ENCODE measurements at regions not wholly inside any gene's neighbourhood (a gene's known extent, or its start where the extent isn't known, plus 50 kb on each side); places are given as distances from the start of the nearest gene placed in this dataset.

DNA sequence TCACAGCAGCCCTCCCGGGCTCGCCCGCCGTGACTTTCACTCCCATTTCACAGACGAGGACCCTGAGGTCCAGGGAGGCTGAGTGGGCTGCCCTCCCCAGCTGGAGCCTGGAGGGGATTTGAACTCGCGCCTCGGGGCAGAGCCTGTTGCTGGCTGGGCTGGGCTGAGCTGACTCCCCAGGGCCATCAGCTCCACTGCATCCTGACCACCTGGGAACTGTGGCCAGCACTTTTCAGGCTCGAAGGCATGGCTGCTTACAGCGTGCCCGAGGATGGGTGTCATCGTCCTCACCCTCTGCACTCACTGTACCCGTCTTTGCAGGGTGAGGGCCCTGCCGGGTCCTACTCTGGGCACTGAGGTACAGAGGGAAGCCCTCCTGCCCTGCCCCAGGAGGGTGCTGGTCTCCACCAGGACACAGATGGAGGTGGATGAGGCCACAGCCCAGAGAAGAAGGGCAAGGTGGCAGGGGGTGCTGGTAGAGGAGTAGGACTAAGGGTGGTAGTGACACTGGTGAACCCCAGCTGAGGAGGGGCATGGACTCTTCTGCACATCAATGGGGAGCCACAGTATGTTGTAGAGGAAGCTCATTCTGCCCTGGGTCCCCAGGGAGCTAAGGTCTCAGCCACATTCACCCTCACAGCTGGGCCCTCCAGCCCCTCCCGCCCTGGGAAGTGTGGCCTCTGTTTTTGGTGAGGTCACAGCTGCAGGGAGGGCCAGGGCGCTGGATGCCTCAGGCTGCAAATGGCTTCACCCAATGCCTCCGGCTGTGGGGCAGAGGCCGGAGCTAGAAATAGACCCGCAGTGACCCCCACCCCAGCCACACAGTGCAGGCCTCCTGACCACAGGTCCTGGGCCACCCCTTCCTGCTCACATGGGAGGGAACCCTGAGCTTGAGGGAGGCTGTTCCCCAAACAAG lies 365.1 kb upstream of the SFSWAP start:
- TF ChIP-seq GATA2 (IDR thresholded peaks at IDR 0.05; ENCODE audit: low read depth, low read length) (no peak), GATA3 (IDR thresholded peaks at IDR 0.05; ENCODE audit: low read depth, low read length) (no peak)

DNA sequence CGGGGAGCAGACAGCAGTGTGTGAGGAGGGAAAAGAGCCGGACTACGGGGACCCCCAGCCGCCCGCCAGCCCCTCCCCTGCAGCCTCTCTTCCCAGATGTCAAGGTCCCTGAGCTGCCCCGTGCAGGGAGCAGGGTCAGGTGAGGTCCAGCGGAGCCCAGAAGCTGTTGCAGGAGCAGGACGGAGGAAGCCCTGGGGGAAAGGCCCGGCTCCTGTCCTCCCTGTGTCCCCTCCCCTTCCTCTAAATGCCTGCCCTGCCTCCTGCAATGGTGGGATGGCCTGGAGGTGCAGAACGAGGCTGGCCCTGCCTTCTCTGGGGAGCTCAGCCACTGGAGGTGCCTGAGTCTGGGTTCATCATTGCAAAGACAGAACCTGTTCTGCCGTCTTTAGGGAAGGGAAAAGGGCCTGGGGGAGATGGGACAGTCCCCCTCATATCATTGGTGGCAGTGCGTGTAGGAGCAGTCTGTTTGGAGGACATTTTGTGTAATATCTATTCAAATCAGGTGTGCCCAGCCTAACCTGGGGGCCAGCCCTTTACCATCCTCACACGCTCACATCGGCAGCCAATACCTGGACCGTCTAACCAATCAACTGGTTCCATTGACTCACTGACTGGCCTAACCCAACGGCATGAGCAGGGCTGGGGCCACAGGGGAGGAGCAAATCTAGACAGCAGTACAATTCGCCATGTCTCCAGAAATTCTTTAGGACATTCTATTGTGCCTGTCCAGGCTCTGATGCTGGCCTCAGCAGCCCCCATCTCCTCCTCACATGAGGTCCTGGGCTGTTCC lies 364.1 kb upstream of the SFSWAP start:
- TF ChIP-seq GATA3 (IDR thresholded peaks at IDR 0.05; ENCODE audit: low read depth, low read length): no peak
- TF ChIP-seq GATA2 (IDR thresholded peaks at IDR 0.05; ENCODE audit: low read depth, low read length): no peak

DNA sequence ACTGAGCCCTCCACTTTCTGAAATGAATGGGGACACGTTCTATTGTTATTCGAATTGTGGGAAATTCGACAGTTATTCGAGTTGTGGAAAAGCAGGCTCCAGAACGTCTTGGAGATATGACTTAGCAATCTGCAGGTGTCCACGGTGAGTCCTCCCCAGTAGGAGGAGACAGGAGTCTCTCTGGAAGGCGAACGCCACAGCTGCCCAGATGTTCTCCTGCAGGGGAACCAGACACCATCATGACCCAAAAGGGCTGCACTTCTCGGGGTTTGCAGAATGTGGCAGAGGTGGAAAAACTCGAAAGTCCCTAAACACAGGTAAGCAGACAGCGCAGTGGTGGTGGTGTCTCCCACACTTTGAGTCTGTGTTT lies 363.6 kb upstream of the SFSWAP start:
- TF ChIP-seq GATA3 (IDR thresholded peaks at IDR 0.05; ENCODE audit: low read depth, low read length) (no peak), GATA2 (IDR thresholded peaks at IDR 0.05; ENCODE audit: low read depth, low read length) (no peak)

DNA sequence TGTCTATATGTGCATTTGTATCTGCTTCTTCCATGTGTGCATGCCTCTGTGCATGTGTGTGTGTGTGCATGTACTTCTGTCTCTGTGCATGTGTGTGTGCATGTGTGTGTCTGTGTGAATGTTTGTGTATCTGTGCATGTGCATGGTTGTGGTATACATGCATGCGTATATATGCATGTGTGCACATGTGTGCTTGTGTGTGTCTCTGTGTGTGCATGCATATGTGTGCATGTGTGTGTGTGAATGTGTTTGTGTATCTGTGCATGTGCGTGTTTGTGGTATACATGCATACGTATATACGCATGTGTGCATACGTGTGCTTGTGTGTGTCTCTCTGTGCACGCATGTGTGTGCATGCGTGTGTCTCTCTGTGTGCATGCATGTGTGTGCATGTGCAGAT lies 363.2 kb upstream of the SFSWAP start:
- TF ChIP-seq GATA2 (IDR thresholded peaks at IDR 0.05; ENCODE audit: low read depth, low read length) (no peak), GATA3 (IDR thresholded peaks at IDR 0.05; ENCODE audit: low read depth, low read length) (no peak)

DNA sequence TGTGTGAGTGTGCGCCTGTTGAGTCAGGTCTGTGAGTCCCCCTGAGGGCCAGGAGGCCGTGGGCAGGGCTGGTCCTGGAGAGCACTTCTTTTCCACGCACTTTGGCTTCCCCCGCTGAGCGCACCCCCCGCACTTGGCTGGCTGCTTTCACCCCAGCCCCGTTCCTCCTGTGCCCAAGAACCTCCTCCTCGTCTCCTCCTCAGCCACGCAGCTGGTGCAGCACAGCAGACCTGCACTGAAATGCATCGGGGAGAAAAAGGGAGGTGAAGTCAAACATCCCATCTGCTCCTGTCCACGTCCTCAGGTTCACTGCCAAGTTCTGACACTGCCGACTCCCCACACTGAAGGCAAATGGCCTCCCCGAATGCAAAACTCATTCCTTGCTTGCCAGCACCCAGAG lies 362.7 kb upstream of the SFSWAP start:
- TF ChIP-seq GATA2 (IDR thresholded peaks at IDR 0.05; ENCODE audit: low read depth, low read length) (no peak), GATA3 (IDR thresholded peaks at IDR 0.05; ENCODE audit: low read depth, low read length) (no peak)

DNA sequence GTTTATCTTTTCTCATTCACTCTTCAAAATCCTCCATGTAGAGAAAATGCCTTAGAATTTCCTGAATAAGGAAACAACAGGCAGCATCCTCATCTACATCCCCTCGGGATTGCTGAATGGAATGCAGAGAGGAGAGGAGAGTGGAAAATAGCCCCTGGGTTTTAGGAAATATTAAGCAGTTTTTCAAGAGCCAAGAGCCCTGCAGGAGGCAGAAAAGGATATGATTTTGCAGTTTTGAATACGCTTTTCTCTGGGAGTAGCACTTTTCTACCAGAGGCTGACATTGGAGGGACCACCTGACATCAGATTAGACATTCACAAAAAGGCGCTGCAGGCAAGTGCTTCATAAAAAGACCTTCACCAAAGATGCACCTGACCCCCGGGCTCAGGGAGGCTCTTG lies 362.2 kb upstream of the SFSWAP start:
- no peak for TF ChIP-seq GATA2 (IDR thresholded peaks at IDR 0.05; ENCODE audit: low read depth, low read length)
- no peak for TF ChIP-seq GATA3 (IDR thresholded peaks at IDR 0.05; ENCODE audit: low read depth, low read length)

DNA sequence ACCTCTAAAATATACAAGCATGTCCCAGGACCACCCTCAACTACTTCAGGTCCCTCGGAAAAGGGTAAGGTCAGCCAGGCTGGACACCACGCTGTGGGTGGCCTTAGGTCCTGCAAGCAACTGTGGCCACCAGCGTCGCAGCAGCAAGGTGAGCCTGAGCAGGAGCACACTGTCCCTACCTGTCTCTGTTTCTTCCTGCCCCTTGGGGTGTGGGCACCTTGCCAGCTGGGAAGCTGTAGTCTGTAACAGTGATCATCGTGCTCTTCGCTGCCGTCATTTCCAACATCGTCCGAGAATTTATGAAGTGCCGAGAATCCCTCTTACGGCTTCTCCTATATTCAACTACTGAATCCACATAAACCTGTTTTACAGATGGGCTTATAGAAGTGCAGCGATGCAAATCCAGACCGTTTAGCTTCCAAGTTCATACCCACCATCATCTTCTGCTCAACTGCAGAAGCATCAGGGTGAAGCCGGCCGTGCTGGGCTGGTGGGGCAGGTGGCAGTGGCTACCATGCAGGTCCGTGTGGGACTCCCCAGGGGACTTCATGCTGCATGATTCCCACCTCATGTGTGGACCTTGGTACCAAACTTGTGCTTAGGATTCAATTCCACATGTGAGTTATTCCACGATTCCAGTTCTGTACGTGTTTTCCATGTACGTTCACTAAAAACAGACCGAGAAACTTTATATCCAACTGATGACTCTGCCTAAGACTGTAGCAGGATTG lies 361.3 kb upstream of the SFSWAP start:
- TF ChIP-seq GATA3 (IDR thresholded peaks at IDR 0.05; ENCODE audit: low read depth, low read length) (no peak), GATA2 (IDR thresholded peaks at IDR 0.05; ENCODE audit: low read depth, low read length) (no peak)

DNA sequence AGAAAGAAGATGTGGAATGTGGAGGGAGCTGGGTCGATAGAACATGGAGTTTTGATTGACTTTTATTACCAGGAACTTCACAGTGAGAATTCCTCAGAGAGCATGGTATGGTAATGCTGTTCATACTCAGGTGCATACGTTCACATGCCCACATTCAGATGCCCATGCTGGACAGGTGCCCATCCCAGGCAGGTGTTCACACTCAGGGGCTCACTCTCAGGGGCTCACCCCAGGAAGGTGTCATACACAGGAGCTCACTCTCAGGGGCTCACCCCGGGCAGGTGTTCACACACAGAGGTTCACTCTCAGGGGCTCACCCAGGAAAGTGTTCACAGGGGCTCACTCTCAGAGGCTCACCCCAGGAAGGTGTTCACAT lies 360.0 kb upstream of the SFSWAP start:
- TF ChIP-seq GATA3 (IDR thresholded peaks at IDR 0.05; ENCODE audit: low read depth, low read length) (no peak), GATA2 (IDR thresholded peaks at IDR 0.05; ENCODE audit: low read depth, low read length) (no peak)

DNA sequence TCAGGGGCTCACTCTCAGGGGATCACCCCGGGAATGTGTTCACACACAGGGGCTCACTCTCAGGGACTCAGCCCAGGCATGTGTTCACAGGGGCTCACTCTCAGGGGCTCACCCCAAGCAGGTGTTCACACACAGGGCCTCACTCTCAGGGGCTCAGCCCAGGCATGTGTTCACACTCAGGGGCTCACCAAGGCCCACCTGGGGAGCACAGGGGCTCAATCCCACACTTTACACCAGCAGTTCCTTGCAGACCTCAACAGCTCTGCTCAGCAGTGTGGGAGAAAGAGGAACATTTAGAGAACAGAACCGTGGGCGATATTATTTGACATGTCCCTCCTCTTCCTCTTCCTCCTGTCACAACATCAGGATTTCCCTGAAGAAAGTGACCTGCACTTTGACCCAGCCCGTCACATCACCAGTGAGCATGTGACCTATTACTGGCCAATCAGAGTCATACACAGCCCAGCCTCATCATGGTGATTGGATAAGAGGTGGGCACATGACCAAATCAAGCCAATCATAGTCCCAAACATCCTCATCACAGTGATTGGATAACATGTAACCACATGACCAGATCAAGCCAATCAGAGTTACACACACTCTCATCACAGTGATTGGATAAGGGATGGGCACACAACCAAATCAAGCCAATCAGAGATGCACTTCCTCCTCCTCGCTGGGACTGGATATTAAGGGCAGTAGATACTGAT lies 359.4 kb upstream of the SFSWAP start:
- TF ChIP-seq GATA2 (IDR thresholded peaks at IDR 0.05; ENCODE audit: low read depth, low read length): no peak
- TF ChIP-seq GATA3 (IDR thresholded peaks at IDR 0.05; ENCODE audit: low read depth, low read length): no peak

DNA sequence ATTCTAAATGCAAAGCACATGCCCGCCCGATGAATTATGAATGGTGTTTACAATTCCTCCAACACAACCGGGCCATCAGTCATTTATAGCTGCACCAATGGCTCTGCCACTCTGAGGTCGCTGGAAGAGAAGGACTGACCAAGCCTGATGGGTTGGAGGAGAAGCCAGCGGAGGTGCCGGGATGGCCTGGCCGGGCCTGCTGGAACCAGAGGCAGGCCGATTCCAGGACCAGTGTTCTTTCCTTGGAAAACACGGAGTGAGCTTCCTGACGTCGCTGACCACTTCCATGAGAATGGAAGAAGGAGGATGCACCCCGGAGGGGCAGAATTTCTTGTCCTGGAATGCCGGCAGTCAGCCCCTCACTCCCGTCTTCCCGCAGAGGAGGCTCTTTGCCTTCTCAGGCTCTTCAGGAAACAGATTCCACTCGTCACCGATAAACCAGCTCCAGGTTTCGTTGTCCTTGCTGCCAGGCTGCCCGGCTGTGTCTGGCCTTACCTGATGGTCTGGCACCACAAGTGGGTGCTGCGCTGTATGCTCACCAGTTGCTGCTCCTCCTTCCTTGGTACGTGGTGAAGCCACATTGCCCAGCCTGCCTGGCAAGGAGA lies 358.5 kb upstream of the SFSWAP start:
- TF ChIP-seq GATA2 (IDR thresholded peaks at IDR 0.05; ENCODE audit: low read depth, low read length) (no peak), GATA3 (IDR thresholded peaks at IDR 0.05; ENCODE audit: low read depth, low read length) (no peak)

DNA sequence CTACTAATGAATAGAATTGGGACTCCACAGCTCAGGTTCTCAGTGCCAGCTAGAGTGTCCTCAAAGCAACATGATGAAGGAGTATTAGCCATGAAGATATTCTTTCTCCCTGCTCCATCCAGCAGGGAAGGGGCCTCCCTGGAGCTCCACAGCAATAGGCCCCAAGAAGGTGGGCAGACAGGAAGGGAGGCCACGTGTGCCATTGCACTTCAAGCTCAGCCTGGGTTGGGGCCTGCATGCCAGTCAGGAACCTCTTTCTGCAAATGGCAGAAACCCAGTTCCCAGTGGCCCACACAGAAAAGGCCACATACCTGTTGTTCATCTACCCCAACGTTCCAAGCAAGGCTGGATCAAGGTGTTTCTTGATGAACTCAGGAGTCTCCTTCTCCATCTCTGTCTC lies 357.5 kb upstream of the SFSWAP start:
- TF ChIP-seq GATA2 (IDR thresholded peaks at IDR 0.05; ENCODE audit: low read depth, low read length) (no peak), GATA3 (IDR thresholded peaks at IDR 0.05; ENCODE audit: low read depth, low read length) (no peak)

DNA sequence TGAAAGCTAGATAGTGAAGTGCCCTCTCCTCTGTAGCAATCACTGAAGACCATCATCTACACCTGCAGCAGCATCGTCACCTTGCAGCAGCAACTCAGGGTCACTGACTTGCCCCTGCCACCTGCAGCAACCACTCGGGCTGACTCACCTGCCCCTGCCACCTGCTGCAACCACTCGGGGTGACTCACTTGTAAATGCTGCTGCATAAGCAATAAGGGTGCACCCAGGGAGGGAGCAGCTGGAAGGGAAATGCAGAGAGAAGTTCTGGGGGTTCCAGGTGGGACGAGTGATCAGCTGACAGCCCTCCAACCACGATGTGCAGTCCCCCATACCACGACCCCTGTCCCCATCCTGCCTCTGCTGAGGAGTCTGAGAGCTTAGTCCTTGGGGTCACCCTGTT lies 357.1 kb upstream of the SFSWAP start:
- TF ChIP-seq GATA3 (IDR thresholded peaks at IDR 0.05; ENCODE audit: low read depth, low read length) (no peak), GATA2 (IDR thresholded peaks at IDR 0.05; ENCODE audit: low read depth, low read length) (no peak)
